ENCODE measurements at regions not wholly inside any gene's neighbourhood (a gene's known extent, or its start where the extent isn't known, plus 50 kb on each side); places are given as distances from the start of the nearest gene placed in this dataset.
A peak's percentile ranks its signal among the peaks of the same experiment; 100 is the strongest.

GRCh38 chr3:106575029-106575428 is 706.2 kb upstream of the CBLB start:
- no peak for DNase-seq

- no peak for DNase-seq
Measured at GRCh38 chr3:106577241-106577640, 708.4 kb upstream of the CBLB start.

- no peak for DNase-seq
Measured at GRCh38 chr3:106578911-106579310, 710.1 kb upstream of the CBLB start.

GRCh38 chr3:106582151-106582550 is 713.3 kb upstream of the CBLB start:
- no peak for DNase-seq

- no peak for DNase-seq
Measured at GRCh38 chr3:106587551-106587950, 718.7 kb upstream of the CBLB start.

GRCh38 chr3:106588739-106589138 is 719.9 kb upstream of the CBLB start:
- DNase-seq, result no peak

GRCh38 chr3:106589311-106589942 is 720.6 kb upstream of the CBLB start:
- DNase-seq, result no peak

- no peak for DNase-seq
Measured at GRCh38 chr3:106590216-106590615, 721.4 kb upstream of the CBLB start.

- no peak for DNase-seq
Measured at GRCh38 chr3:106593381-106593780, 724.6 kb upstream of the CBLB start.

- DNase-seq, result peak; percentile 65
Measured at GRCh38 chr3:106609666-106610301, 741.0 kb upstream of the CBLB start.

- DNase-seq, result no peak
Measured at GRCh38 chr3:106610362-106610959, 741.6 kb upstream of the CBLB start.

GRCh38 chr3:106611116-106611515 is 742.3 kb upstream of the CBLB start:
- DNase-seq, result no peak

- DNase-seq, result no peak
Measured at GRCh38 chr3:106611841-106612240, 743.0 kb upstream of the CBLB start.

GRCh38 chr3:106616556-106616955 is 747.7 kb upstream of the CBLB start:
- no peak for DNase-seq

- DNase-seq, result no peak
Measured at GRCh38 chr3:106617276-106617675, 748.5 kb upstream of the CBLB start.

GRCh38 chr3:106620646-106621045 is 751.8 kb upstream of the CBLB start:
- DNase-seq, result no peak

GRCh38 chr3:106624154-106624553 is 753.1 kb upstream of the CCDC54 start:
- no peak for DNase-seq

- DNase-seq, result no peak
Measured at GRCh38 chr3:106628407-106628806, 748.8 kb upstream of the CCDC54 start.

GRCh38 chr3:106629215-106629832 is 747.9 kb upstream of the CCDC54 start:
- DNase-seq, result no peak

GRCh38 chr3:106631373-106632108 is 745.7 kb upstream of the CCDC54 start:
- DNase-seq, result no peak

- no peak for DNase-seq
Measured at GRCh38 chr3:106635271-106635670, 742.0 kb upstream of the CCDC54 start.

- DNase-seq, result no peak
Measured at GRCh38 chr3:106635826-106636225, 741.4 kb upstream of the CCDC54 start.

- DNase-seq, result no peak
Measured at GRCh38 chr3:106640353-106640752, 736.9 kb upstream of the CCDC54 start.
